ENCODE measurements at regions not wholly inside any gene's neighbourhood (a gene's known extent, or its start where the extent isn't known, plus 50 kb on each side); places are given as distances from the start of the nearest gene placed in this dataset.

DNA sequence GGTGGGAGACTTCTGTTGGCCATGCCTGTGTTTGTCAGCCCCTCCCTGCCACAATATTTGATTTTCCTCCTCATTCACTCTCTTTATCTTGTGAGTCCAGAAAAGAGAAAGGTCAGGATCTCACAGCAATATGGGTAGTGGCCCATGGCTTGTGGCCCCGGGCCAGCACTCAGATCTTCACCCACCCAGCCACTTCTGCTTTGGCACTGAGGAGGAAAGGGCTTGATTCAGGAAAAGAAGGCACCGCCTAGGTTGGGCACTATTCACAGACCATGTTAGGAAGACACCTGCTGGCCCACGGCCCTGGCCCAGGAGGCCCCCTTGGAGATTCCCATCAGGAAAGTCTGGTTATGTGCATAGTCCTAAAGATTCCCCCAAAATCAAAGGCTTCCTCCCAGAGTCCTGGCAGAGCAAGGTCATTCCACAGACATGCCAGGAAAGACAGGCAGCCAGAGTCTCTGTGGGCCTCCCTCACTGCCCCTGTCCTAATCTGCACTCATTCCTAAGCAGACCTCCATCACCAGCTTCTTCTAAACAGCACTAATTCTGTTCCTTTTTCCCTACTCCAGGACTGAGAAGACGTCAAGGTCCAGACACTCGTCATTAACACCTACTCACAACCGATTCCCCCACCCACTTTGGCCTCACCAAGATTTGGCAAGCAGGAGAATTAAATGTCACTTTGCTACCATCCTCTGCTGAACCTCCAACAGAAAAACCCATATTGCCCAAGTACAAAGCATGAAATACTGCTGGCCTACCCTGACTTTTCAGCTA is 179.3 kb downstream of the DEPDC1B start:
- intact Hi-C loops (cut with DNase I), result no loop called here

GRCh38 chr5:60519372-60519771 is 180.6 kb downstream of the DEPDC1B start:
- 13 to 29% methylated on average over 1 of the region's 1 CpG for WGBS, 2 donors
- Histone ChIP-seq H3K27ac (peak overlapping the region in 3 of 4 donors; percentile 44 to 82 (median 65)), H3K27me3 (no peaks in the 10 kb centered on the region)

More for the DNA sequence above, 179.3 kb downstream of the DEPDC1B start:
- peak overlapping the region in 3 of 4 donors; percentile 44 to 82 (median 65) for H3K27ac ChIP-seq
- H3K27me3 ChIP-seq, result no peaks in the 10 kb centered on the region
- H3K36me3 ChIP-seq, result no peaks in the 10 kb centered on the region
- H3K4me1 ChIP-seq, result peaks cover 0 to 30% (median 7%) of the 10 kb centered on the region in 3 donors
- 57 to 67% methylated on average over 5 to 6 of the region's 6 CpGs for WGBS, 2 donors
- no peak for DNase-seq
- no peak overlapping the region for H3K4me3 ChIP-seq
- H3K9me3 ChIP-seq, result no peaks in the 10 kb centered on the region
- TF ChIP-seq CTCF (IDR thresholded peaks at IDR 0.05), result no peak
- no peak for TF ChIP-seq POLR2A (IDR thresholded peaks at IDR 0.05)

DNA sequence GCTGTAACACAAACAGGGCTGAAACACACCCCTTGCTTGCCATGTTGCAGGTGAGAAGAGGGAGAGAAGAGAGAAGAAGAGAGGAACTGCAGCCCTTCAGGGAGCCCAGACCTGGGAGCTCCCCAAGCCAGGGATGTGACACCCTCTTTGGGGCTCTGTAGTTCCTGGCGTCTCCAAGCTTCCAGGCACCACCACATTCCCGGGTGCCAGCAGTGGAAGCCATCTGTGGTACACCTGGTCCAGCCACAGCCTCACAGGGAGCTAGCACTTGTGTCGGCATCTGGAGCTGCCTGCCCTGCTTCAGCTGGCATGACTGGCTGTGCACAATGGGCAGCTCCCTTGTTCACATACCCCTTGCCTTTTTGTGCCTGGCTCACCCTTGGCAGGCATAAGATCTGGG is 182.1 kb downstream of the DEPDC1B start:
- no peak overlapping the region for H3K4me3 ChIP-seq
- intact Hi-C loops (cut with DNase I), result no loop called here
- H3K4me1 ChIP-seq, result peaks cover 0 to 30% (median 7%) of the 10 kb centered on the region in 3 donors
- no peaks in the 10 kb centered on the region for H3K9me3 ChIP-seq
- no peaks in the 10 kb centered on the region for H3K27me3 ChIP-seq
- no peaks in the 10 kb centered on the region for H3K36me3 ChIP-seq
- TF ChIP-seq POLR2A (IDR thresholded peaks at IDR 0.05) (no peak), CTCF (IDR thresholded peaks at IDR 0.05) (no peak)
- peak overlapping the region in 2 of 4 donors; percentile 44 to 65 for H3K27ac ChIP-seq
- DNase-seq, result no peak
- 76 to 85% methylated on average over 2 to 3 of the region's 3 CpGs for WGBS, 2 donors

More at GRCh38 chr5:60519372-60519771, 180.6 kb downstream of the DEPDC1B start:
- no peaks in the 10 kb centered on the region for H3K36me3 ChIP-seq
- H3K9me3 ChIP-seq, result no peaks in the 10 kb centered on the region
- H3K4me3 ChIP-seq, result no peak overlapping the region
- H3K4me1 ChIP-seq, result peaks cover 0 to 30% (median 7%) of the 10 kb centered on the region in 3 donors
- TF ChIP-seq POLR2A (IDR thresholded peaks at IDR 0.05) (no peak), CTCF (IDR thresholded peaks at IDR 0.05) (no peak)
- intact Hi-C loops (cut with DNase I), result no loop called here
- DNase-seq, result no peak

GRCh38 chr5:60517094-60517694 is 182.8 kb downstream of the DEPDC1B start:
- no peaks in the 10 kb centered on the region for H3K36me3 ChIP-seq
- DNase-seq, result no peak
- no peak for TF ChIP-seq POLR2A (IDR thresholded peaks at IDR 0.05)
- TF ChIP-seq CTCF (IDR thresholded peaks at IDR 0.05), result no peak
- H3K9me3 ChIP-seq, result no peaks in the 10 kb centered on the region
- intact Hi-C loops (cut with DNase I), result no loop called here
- H3K4me1 ChIP-seq, result peaks cover 0 to 30% (median 7%) of the 10 kb centered on the region in 3 donors
- H3K27ac ChIP-seq, result no peak overlapping the region
- H3K4me3 ChIP-seq, result no peak overlapping the region
- H3K27me3 ChIP-seq, result no peaks in the 10 kb centered on the region
- WGBS, 2 donors, result 92% methylated on average over 7 of the region's 8 CpGs; no CpG with 5 or more reads in 1 of the 2 donors

- intact Hi-C loops (cut with DNase I), result no loop called here
- H3K27ac ChIP-seq, result no peak overlapping the region
- peaks cover 0 to 28% (median 5%) of the 10 kb centered on the region in 3 donors for H3K4me1 ChIP-seq
- no peaks in the 10 kb centered on the region for H3K9me3 ChIP-seq
- H3K27me3 ChIP-seq, result no peaks in the 10 kb centered on the region
- TF ChIP-seq CTCF (IDR thresholded peaks at IDR 0.05), result no peak
- no peak for TF ChIP-seq POLR2A (IDR thresholded peaks at IDR 0.05)
- 65 to 93% methylated on average over 2 of the region's 2 CpGs for WGBS, 2 donors
- no peak overlapping the region for H3K4me3 ChIP-seq
- DNase-seq, result no peak
- no peaks in the 10 kb centered on the region for H3K36me3 ChIP-seq
Observed at GRCh38 chr5:60516688-60517087, 183.3 kb downstream of the DEPDC1B start.
